ENCODE measurements at regions not wholly inside any gene's neighbourhood (a gene's known extent, or its start where the extent isn't known, plus 50 kb on each side); places are given as distances from the start of the nearest gene placed in this dataset.

GRCh38 chr22:22800716-22801115 lies 86.9 kb upstream of the IGLL5 start:
- Histone ChIP-seq H3K27ac (ENCODE audit: low read depth, low read length) (no peak overlapping the region), H3K36me3 (ENCODE audit: insufficient read depth, low read length) (no peaks in the 10 kb centered on the region), H3K9me3 (ENCODE audit: low read depth, low read length) (no peaks in the 10 kb centered on the region), H3K79me2 (ENCODE audit: insufficient read depth, low read length) (no peaks in the 10 kb centered on the region), H3K4me1 (ENCODE audit: insufficient read depth, low read length) (no peaks in the 10 kb centered on the region), H3K4me2 (ENCODE audit: insufficient read depth, low read length) (no peak overlapping the region), H2AFZ (ENCODE audit: low read length) (no peak overlapping the region), H3K4me3 (ENCODE audit: insufficient read depth, low read length) (no peak overlapping the region), H3K27me3 (ENCODE audit: insufficient read depth, low read length) (no peaks in the 10 kb centered on the region), H4K20me1 (ENCODE audit: insufficient read depth, low read length) (no peaks in the 10 kb centered on the region)
- peak; percentile 42 for DNase-seq (ENCODE audit: insufficient read length, low spot score, missing footprints)
- no peak for TF ChIP-seq CTCF (IDR thresholded peaks at IDR 0.05; ENCODE audit: extremely low read depth, low read depth, low read length)

GRCh38 chr22:22802339-22802970 lies 85.2 kb upstream of the IGLL5 start:
- H3K27me3 ChIP-seq (ENCODE audit: insufficient read depth, low read length): peaks cover under 1% of the 10 kb centered on the region
- no peaks in the 10 kb centered on the region for H3K9me3 ChIP-seq (ENCODE audit: low read depth, low read length)
- no peak for DNase-seq (ENCODE audit: insufficient read length, low spot score, missing footprints)
- no peaks in the 10 kb centered on the region for H3K36me3 ChIP-seq (ENCODE audit: insufficient read depth, low read length)
- no peak overlapping the region for H3K4me3 ChIP-seq (ENCODE audit: insufficient read depth, low read length)
- no peaks in the 10 kb centered on the region for H4K20me1 ChIP-seq (ENCODE audit: insufficient read depth, low read length)
- TF ChIP-seq CTCF (IDR thresholded peaks at IDR 0.05; ENCODE audit: extremely low read depth, low read depth, low read length): peak; percentile 35
- no peak overlapping the region for H2AFZ ChIP-seq (ENCODE audit: low read length)
- no peaks in the 10 kb centered on the region for H3K4me1 ChIP-seq (ENCODE audit: insufficient read depth, low read length)
- H3K4me2 ChIP-seq (ENCODE audit: insufficient read depth, low read length): no peak overlapping the region
- no peak overlapping the region for H3K27ac ChIP-seq (ENCODE audit: low read depth, low read length)
- H3K79me2 ChIP-seq (ENCODE audit: insufficient read depth, low read length): no peaks in the 10 kb centered on the region

- H3K27ac ChIP-seq (ENCODE audit: low read depth, low read length): no peak overlapping the region
- DNase-seq (ENCODE audit: insufficient read length, low spot score, missing footprints): no peak
- no peak overlapping the region for H3K4me2 ChIP-seq (ENCODE audit: insufficient read depth, low read length)
- no peak for TF ChIP-seq CTCF (IDR thresholded peaks at IDR 0.05; ENCODE audit: extremely low read depth, low read depth, low read length)
- H4K20me1 ChIP-seq (ENCODE audit: insufficient read depth, low read length): no peaks in the 10 kb centered on the region
- H3K9me3 ChIP-seq (ENCODE audit: low read depth, low read length): no peaks in the 10 kb centered on the region
- H3K36me3 ChIP-seq (ENCODE audit: insufficient read depth, low read length): no peaks in the 10 kb centered on the region
- no peak overlapping the region for H3K4me3 ChIP-seq (ENCODE audit: insufficient read depth, low read length)
- no peak overlapping the region for H2AFZ ChIP-seq (ENCODE audit: low read length)
- no peaks in the 10 kb centered on the region for H3K4me1 ChIP-seq (ENCODE audit: insufficient read depth, low read length)
- H3K27me3 ChIP-seq (ENCODE audit: insufficient read depth, low read length): peaks cover 3% of the 10 kb centered on the region
- no peaks in the 10 kb centered on the region for H3K79me2 ChIP-seq (ENCODE audit: insufficient read depth, low read length)
Measured at GRCh38 chr22:22803285-22803853, 84.2 kb upstream of the IGLL5 start.

GRCh38 chr22:22810018-22810427 lies 77.6 kb upstream of the IGLL5 start:
- no peak overlapping the region for H3K4me2 ChIP-seq (ENCODE audit: insufficient read depth, low read length)
- peak; percentile 50 for TF ChIP-seq CTCF (IDR thresholded peaks at IDR 0.05; ENCODE audit: extremely low read depth, low read depth, low read length)
- DNase-seq (ENCODE audit: insufficient read length, low spot score, missing footprints): no peak

More at GRCh38 chr22:22810018-22810427, 77.6 kb upstream of the IGLL5 start:
- Histone ChIP-seq H3K9me3 (ENCODE audit: low read depth, low read length) (no peaks in the 10 kb centered on the region), H4K20me1 (ENCODE audit: insufficient read depth, low read length) (no peaks in the 10 kb centered on the region), H3K27me3 (ENCODE audit: insufficient read depth, low read length) (peaks cover 7% of the 10 kb centered on the region), H3K4me1 (ENCODE audit: insufficient read depth, low read length) (no peaks in the 10 kb centered on the region), H2AFZ (ENCODE audit: low read length) (no peak overlapping the region), H3K4me3 (ENCODE audit: insufficient read depth, low read length) (no peak overlapping the region), H3K36me3 (ENCODE audit: insufficient read depth, low read length) (no peaks in the 10 kb centered on the region), H3K27ac (ENCODE audit: low read depth, low read length) (no peak overlapping the region), H3K79me2 (ENCODE audit: insufficient read depth, low read length) (no peaks in the 10 kb centered on the region)
